ENCODE measurements at regions not wholly inside any gene's neighbourhood (a gene's known extent, or its start where the extent isn't known, plus 50 kb on each side); places are given as distances from the start of the nearest gene placed in this dataset.

DNA sequence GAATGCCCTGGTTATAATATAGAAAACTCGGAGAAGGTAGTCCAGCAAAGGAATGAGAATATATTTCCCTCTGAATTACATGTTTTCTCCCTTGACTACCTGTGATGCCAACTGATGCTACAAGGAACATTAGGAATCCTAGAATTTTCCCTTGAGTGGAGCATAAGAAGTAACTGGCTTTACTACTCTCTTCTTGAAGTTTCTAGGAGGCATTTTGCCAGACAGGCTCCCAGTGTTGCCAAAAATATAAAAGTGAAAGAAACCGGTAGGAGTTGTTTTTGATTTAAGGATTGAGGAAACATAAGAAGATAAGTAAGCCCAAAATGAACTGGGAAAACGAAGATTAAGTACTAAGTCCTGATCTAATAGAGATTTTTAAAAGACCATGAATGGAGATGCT is 693.4 kb downstream of the NOVA1 start:
- TF ChIP-seq, protein P1, sequence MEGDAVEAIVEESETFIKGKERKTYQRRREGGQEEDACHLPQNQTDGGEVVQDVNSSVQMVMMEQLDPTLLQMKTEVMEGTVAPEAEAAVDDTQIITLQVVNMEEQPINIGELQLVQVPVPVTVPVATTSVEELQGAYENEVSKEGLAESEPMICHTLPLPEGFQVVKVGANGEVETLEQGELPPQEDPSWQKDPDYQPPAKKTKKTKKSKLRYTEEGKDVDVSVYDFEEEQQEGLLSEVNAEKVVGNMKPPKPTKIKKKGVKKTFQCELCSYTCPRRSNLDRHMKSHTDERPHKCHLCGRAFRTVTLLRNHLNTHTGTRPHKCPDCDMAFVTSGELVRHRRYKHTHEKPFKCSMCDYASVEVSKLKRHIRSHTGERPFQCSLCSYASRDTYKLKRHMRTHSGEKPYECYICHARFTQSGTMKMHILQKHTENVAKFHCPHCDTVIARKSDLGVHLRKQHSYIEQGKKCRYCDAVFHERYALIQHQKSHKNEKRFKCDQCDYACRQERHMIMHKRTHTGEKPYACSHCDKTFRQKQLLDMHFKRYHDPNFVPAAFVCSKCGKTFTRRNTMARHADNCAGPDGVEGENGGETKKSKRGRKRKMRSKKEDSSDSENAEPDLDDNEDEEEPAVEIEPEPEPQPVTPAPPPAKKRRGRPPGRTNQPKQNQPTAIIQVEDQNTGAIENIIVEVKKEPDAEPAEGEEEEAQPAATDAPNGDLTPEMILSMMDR (IDR thresholded peaks at IDR 0.05; ENCODE audit: insufficient read depth, low read length): no peak
- TF ChIP-seq SPI1 (IDR thresholded peaks at IDR 0.05; ENCODE audit: borderline replicate concordance, low read depth) (no peak), GABPA (IDR thresholded peaks at IDR 0.05; ENCODE audit: low read depth) (no peak), POLR2AphosphoS5 (IDR thresholded peaks at IDR 0.05; ENCODE audit: low read depth) (no peak)
- TF ChIP-seq, protein P2, sequence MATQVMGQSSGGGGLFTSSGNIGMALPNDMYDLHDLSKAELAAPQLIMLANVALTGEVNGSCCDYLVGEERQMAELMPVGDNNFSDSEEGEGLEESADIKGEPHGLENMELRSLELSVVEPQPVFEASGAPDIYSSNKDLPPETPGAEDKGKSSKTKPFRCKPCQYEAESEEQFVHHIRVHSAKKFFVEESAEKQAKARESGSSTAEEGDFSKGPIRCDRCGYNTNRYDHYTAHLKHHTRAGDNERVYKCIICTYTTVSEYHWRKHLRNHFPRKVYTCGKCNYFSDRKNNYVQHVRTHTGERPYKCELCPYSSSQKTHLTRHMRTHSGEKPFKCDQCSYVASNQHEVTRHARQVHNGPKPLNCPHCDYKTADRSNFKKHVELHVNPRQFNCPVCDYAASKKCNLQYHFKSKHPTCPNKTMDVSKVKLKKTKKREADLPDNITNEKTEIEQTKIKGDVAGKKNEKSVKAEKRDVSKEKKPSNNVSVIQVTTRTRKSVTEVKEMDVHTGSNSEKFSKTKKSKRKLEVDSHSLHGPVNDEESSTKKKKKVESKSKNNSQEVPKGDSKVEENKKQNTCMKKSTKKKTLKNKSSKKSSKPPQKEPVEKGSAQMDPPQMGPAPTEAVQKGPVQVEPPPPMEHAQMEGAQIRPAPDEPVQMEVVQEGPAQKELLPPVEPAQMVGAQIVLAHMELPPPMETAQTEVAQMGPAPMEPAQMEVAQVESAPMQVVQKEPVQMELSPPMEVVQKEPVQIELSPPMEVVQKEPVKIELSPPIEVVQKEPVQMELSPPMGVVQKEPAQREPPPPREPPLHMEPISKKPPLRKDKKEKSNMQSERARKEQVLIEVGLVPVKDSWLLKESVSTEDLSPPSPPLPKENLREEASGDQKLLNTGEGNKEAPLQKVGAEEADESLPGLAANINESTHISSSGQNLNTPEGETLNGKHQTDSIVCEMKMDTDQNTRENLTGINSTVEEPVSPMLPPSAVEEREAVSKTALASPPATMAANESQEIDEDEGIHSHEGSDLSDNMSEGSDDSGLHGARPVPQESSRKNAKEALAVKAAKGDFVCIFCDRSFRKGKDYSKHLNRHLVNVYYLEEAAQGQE (IDR thresholded peaks at IDR 0.05; ENCODE audit: insufficient replicate concordance, low read depth): no peak
- no peaks in the 10 kb centered on the region for H3K27me3 ChIP-seq (ENCODE audit: insufficient read depth, poor library complexity, severe bottlenecking)
- no peak for DNase-seq (ENCODE audit: low read depth in 1 of 2, low spot score in 1 of 2)
- no peak overlapping the region for H3K4me3 ChIP-seq (replicated peaks; ENCODE audit: insufficient read depth, low read length)
- no peak overlapping the region for H3K27ac ChIP-seq (replicated peaks)

DNA sequence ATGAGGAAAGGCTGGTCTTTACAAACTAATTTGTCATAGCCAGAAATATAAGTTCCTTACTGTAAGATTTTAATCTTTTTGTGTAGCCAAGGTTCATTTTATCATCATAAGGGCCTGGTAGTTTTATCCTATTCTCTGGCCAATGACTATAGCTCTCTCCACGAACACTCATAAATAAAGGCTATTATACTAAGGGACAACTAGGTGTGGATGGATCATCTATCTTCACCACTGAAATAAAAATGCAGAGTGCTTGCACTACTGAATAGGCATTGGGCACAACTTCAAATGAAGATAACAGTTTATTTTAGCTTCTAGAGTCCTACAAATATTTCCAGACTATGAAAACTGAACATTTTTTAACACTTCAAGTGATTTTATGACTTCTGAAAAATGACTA is 698.6 kb downstream of the NOVA1 start:
- no peak for DNase-seq (ENCODE audit: low read depth in 1 of 2, low spot score in 1 of 2)
- Histone ChIP-seq H3K4me3 (replicated peaks; ENCODE audit: insufficient read depth, low read length) (no peak overlapping the region), H3K27ac (replicated peaks) (no peak overlapping the region), H3K27me3 (ENCODE audit: insufficient read depth, poor library complexity, severe bottlenecking) (no peaks in the 10 kb centered on the region)
- TF ChIP-seq SPI1 (IDR thresholded peaks at IDR 0.05; ENCODE audit: borderline replicate concordance, low read depth): no peak
- TF ChIP-seq, protein P1 (IDR thresholded peaks at IDR 0.05; ENCODE audit: insufficient read depth, low read length): no peak
- no peak for TF ChIP-seq POLR2AphosphoS5 (IDR thresholded peaks at IDR 0.05; ENCODE audit: low read depth)
- no peak for TF ChIP-seq GABPA (IDR thresholded peaks at IDR 0.05; ENCODE audit: low read depth)
- TF ChIP-seq, protein P2 (IDR thresholded peaks at IDR 0.05; ENCODE audit: insufficient replicate concordance, low read depth): no peak

DNA sequence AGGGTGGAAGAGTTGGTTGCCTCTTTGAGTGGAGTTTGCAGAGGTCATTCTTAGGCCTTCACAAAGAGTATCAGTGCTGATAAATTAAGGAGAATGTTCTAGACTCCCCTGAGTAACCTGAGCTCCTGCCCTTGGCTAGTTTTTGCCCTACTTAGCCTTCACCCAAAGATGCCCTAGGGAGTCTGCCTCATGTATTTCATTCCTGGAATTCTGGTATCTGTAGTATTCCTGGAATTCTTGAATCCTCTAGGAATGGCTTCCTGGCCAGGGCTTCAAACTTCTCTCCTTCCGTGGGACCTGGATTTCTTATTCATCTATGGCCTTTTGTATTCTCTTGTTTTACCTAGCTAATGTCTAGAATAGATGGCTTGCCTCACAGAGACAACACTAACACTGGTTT is 701.1 kb downstream of the NOVA1 start:
- no peak for TF ChIP-seq SPI1 (IDR thresholded peaks at IDR 0.05; ENCODE audit: borderline replicate concordance, low read depth)
- no peak for TF ChIP-seq POLR2AphosphoS5 (IDR thresholded peaks at IDR 0.05; ENCODE audit: low read depth)
- TF ChIP-seq, protein P1 (IDR thresholded peaks at IDR 0.05; ENCODE audit: insufficient read depth, low read length): no peak
- TF ChIP-seq, protein P2 (IDR thresholded peaks at IDR 0.05; ENCODE audit: insufficient replicate concordance, low read depth): no peak
- TF ChIP-seq GABPA (IDR thresholded peaks at IDR 0.05; ENCODE audit: low read depth): no peak
- Histone ChIP-seq H3K27ac (replicated peaks) (no peak overlapping the region), H3K4me3 (replicated peaks; ENCODE audit: insufficient read depth, low read length) (no peak overlapping the region), H3K27me3 (ENCODE audit: insufficient read depth, poor library complexity, severe bottlenecking) (no peaks in the 10 kb centered on the region)
- DNase-seq (ENCODE audit: low read depth in 1 of 2, low spot score in 1 of 2): no peak
